Brain microvascular endothelial cell (primary cell): ENCODE measurements at regions not wholly inside any gene's neighbourhood (a gene's known extent, or its start where the extent isn't known, plus 50 kb on each side); places are given as distances from the start of the nearest gene placed in this dataset.

Experiments used
- DNase-seq: peaks from one replicate; pipeline ENCODE4 v3.0.0-alpha.2; 2020
- H3K27ac ChIP-seq: fragments of 250-450 bp; sonication (Bioruptor Pico); 2 replicates; pipeline ENCODE4 v1.5.1; 2020; ENCODE audit warnings: mild to moderate bottlenecking, moderate library complexity
- H3K27me3 ChIP-seq: fragments of 250-450 bp; sonication (Bioruptor Pico); replicated peaks from 2 replicates; pipeline ENCODE4 v1.5.1; 2020; ENCODE audit warnings: mild to moderate bottlenecking
- H3K36me3 ChIP-seq: fragments of 250-450 bp; sonication (Bioruptor Pico); replicated peaks from 2 replicates; pipeline ENCODE4 v1.5.1; 2020; ENCODE audit warnings: mild to moderate bottlenecking
- H3K4me3 ChIP-seq: 2 replicates; pipeline ENCODE4 v1.5.1; 2011; ENCODE audit warnings: low read depth, mild to moderate bottlenecking, control low read depth, low read length, moderate library complexity
- in situ Hi-C: cut with HindIII; loops from 2 replicates; pipeline ENCODE4 v1.10.0; 2017; ENCODE audit warnings: low sequenced_read_pairs, low pct_ligation_motif_present
- TF ChIP-seq, protein P1 (sequence below): IDR thresholded peaks from 2 replicates; pipeline ENCODE4 v1.5.1; 2011; ENCODE audit warnings: low read depth, mild to moderate bottlenecking, moderate library complexity, low read length, control low read depth, inconsistent platforms; ENCODE audit errors: missing control alignments

DNA sequence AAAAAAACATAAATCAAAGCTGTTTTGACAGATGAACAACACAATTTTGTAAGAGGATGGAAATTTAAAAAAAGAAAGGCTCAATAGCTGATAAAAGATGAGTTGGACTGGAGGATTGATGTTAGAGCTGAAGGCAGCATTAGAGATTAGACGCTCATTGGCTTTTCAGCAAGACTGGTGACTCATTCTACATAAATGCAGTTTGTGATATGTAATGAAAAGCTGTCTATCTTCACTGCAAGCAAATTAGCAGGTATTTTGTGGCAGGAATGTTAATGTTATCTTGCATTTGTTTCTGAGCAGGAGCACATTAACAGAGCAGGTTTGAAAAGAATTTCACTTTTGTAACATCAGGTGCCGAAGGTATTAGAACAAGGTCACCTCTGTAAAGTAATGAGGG is 442.7 kb upstream of the NOVA1 start:
- TF ChIP-seq, protein P1, sequence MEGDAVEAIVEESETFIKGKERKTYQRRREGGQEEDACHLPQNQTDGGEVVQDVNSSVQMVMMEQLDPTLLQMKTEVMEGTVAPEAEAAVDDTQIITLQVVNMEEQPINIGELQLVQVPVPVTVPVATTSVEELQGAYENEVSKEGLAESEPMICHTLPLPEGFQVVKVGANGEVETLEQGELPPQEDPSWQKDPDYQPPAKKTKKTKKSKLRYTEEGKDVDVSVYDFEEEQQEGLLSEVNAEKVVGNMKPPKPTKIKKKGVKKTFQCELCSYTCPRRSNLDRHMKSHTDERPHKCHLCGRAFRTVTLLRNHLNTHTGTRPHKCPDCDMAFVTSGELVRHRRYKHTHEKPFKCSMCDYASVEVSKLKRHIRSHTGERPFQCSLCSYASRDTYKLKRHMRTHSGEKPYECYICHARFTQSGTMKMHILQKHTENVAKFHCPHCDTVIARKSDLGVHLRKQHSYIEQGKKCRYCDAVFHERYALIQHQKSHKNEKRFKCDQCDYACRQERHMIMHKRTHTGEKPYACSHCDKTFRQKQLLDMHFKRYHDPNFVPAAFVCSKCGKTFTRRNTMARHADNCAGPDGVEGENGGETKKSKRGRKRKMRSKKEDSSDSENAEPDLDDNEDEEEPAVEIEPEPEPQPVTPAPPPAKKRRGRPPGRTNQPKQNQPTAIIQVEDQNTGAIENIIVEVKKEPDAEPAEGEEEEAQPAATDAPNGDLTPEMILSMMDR = no peak
- H3K4me3 ChIP-seq = no peak overlapping the region
- H3K27me3 ChIP-seq = no peaks in the 10 kb centered on the region
- no peak overlapping the region for H3K27ac ChIP-seq
- DNase-seq = no peak
- in situ Hi-C loops = no loop called here
- H3K36me3 ChIP-seq = no peaks in the 10 kb centered on the region

GRCh38 chr14:27049701-27050100 is 451.9 kb upstream of the NOVA1 start:
- Histone ChIP-seq H3K36me3 (no peaks in the 10 kb centered on the region), H3K27ac (no peak overlapping the region), H3K4me3 (no peak overlapping the region), H3K27me3 (no peaks in the 10 kb centered on the region)
- TF ChIP-seq, protein P1 = no peak
- in situ Hi-C loops = no loop called here
- no peak for DNase-seq

DNA sequence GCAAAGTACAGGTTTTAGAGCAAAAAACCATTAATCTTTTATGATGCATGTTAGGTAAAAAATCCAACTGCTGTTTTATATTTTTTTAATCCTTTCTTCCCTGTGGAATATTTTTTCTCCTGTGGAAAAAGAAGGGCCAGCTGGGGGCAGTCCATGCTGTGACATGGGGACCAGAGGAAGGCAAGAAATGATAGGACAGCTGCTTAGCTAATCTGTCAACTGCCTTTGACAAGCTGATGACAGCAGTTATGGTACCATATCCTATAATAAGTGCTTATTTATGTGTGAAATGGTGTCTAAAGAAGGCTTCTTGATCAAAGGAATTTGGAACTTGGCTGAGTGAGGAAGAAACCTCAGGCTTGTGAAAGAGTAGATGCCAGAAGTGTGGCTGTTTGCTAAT is 452.4 kb upstream of the NOVA1 start:
- TF ChIP-seq, protein P1 = no peak
- H3K27me3 ChIP-seq = no peaks in the 10 kb centered on the region
- H3K36me3 ChIP-seq = no peaks in the 10 kb centered on the region
- DNase-seq = no peak
- no peak overlapping the region for H3K4me3 ChIP-seq
- in situ Hi-C loops = no loop called here
- no peak overlapping the region for H3K27ac ChIP-seq

- no peak for DNase-seq
- Histone ChIP-seq H3K27ac (no peak overlapping the region), H3K4me3 (no peak overlapping the region), H3K36me3 (no peaks in the 10 kb centered on the region), H3K27me3 (no peaks in the 10 kb centered on the region)
- in situ Hi-C loops = no loop called here
- TF ChIP-seq, protein P1 = no peak
These were observed 458.8 kb upstream of the NOVA1 start for GRCh38 chr14:27056586-27056985.

DNA sequence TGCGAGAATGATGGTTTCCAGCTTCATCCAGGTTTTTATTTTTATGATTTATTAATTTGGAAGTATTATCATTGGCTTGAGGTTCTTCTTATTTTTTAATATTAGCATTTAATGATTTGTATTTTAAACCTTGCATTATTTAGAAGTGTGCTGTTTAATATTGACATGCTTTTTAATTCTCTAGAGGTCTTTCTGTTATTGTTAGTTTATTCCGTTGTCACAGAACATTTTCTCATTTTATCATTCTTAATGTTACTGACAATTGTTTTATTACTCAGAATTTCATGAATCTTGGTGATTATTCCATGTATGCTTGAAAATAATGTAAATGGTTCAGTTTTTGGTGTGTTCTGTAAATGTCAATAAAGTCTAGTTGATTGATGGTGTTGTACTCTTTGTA is 463.5 kb upstream of the NOVA1 start:
- Histone ChIP-seq H3K36me3 (no peaks in the 10 kb centered on the region), H3K27me3 (no peaks in the 10 kb centered on the region), H3K27ac (no peak overlapping the region), H3K4me3 (no peak overlapping the region)
- DNase-seq = no peak
- in situ Hi-C loops = no loop called here
- TF ChIP-seq, protein P1 = no peak

DNA sequence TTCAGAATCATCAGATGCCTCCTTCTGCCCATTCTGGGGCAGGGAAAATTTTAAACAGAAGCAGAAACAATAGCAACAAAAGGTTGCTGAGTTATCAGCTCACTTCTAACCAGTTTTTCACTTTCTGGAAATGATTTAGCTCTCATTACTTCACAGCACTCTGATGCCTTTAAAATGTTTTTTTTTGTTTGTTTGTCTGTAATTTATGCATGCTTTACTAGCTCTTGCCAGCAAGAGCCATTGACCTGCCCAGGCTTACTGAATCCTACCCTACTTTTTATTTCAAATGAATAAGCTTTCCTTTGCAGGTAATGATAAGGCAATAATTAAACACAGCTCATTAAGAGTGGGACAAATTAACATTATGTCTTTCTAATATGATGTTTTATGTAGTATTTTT is 466.1 kb upstream of the NOVA1 start:
- DNase-seq = no peak
- TF ChIP-seq, protein P1 = no peak
- no peaks in the 10 kb centered on the region for H3K27me3 ChIP-seq
- no peak overlapping the region for H3K27ac ChIP-seq
- in situ Hi-C loops = no loop called here
- no peaks in the 10 kb centered on the region for H3K36me3 ChIP-seq
- H3K4me3 ChIP-seq = no peak overlapping the region
